SK-N-SH treated with all-trans-retinoic acid at 6 μM for 48 hours (cell line): ENCODE measurements at regions not wholly inside any gene's neighbourhood (a gene's known extent, or its start where the extent isn't known, plus 50 kb on each side); places are given as distances from the start of the nearest gene placed in this dataset.

Source experiments
- ATAC-seq: fragments of 200-7000 bp; cut with Tn5 transposase; 3 replicates; pipeline ENCODE4 v1.9.1; 2020; ENCODE audit warnings: mild to moderate bottlenecking, moderate library complexity
- BACH2 ChIP-seq: fragments of 250-450 bp; sonication (Bioruptor Pico); IDR thresholded peaks from 2 replicates; pipeline ENCODE4 v1.9.0; 2021; ENCODE audit warnings: mild to moderate bottlenecking, borderline replicate concordance
- CSDC2 ChIP-seq: fragments of 250-450 bp; sonication (Bioruptor Pico); IDR thresholded peaks from 2 replicates; pipeline ENCODE4 v1.5.0; 2020; ENCODE audit warnings: mild to moderate bottlenecking, moderate library complexity
- ESRRG ChIP-seq: fragments of 250-450 bp; sonication (Bioruptor Pico); IDR thresholded peaks from 2 replicates; pipeline ENCODE4 v1.6.1; 2021; ENCODE audit warnings: mild to moderate bottlenecking
- GLIS3 ChIP-seq: fragments of 250-450 bp; sonication (Bioruptor Pico); IDR thresholded peaks from 2 replicates; pipeline ENCODE4 v1.5.0; 2020; ENCODE audit warnings: mild to moderate bottlenecking, moderate library complexity
- ISL1 ChIP-seq: fragments of 250-450 bp; sonication (Bioruptor Pico); IDR thresholded peaks from 2 replicates; pipeline ENCODE4 v2.1.2; 2022; ENCODE audit warnings: mild to moderate bottlenecking, moderate library complexity
- PPARA ChIP-seq: fragments of 250-450 bp; sonication (Bioruptor Pico); IDR thresholded peaks from 2 replicates; pipeline ENCODE4 v1.5.0; 2020; ENCODE audit warnings: mild to moderate bottlenecking, borderline replicate concordance
- RARB ChIP-seq: fragments of 250-450 bp; sonication (Bioruptor Pico); IDR thresholded peaks from 2 replicates; pipeline ENCODE4 v1.8.0; 2021; ENCODE audit warnings: mild to moderate bottlenecking, moderate library complexity
- SNAI2 ChIP-seq: fragments of 250-450 bp; sonication (Bioruptor Pico); IDR thresholded peaks from 2 replicates; pipeline ENCODE4 v1.5.0; 2020; ENCODE audit warnings: mild to moderate bottlenecking, moderate library complexity
- TOX ChIP-seq: fragments of 250-450 bp; sonication (Bioruptor Pico); IDR thresholded peaks from 2 replicates; pipeline ENCODE4 v1.8.0; 2021; ENCODE audit warnings: mild to moderate bottlenecking, moderate library complexity, borderline replicate concordance
- ZFP3 ChIP-seq: fragments of 250-450 bp; sonication (Bioruptor Pico); IDR thresholded peaks from 2 replicates; pipeline ENCODE4 v1.5.0; 2020; ENCODE audit warnings: mild to moderate bottlenecking, moderate library complexity
- ZFP30 ChIP-seq: fragments of 450-650 bp; formaldehyde crosslinking; IDR thresholded peaks from 2 replicates; pipeline ENCODE4 v1.5.0; 2022; ENCODE audit warnings: mild to moderate bottlenecking, moderate library complexity
- ZNF565 ChIP-seq: fragments of 450-650 bp; formaldehyde crosslinking; conservative IDR thresholded peaks from 2 replicates; pipeline ENCODE4 v1.5.0; 2020; ENCODE audit warnings: low read depth, mild to moderate bottlenecking, moderate library complexity
- ZNF70 ChIP-seq: fragments of 450-650 bp; formaldehyde crosslinking; IDR thresholded peaks from 2 replicates; pipeline ENCODE4 v1.5.0; 2020; ENCODE audit warnings: mild to moderate bottlenecking, moderate library complexity
- ZNF8 ChIP-seq: fragments of 450-650 bp; formaldehyde crosslinking; IDR thresholded peaks from 2 replicates; pipeline ENCODE4 v1.5.0; 2020; ENCODE audit warnings: mild to moderate bottlenecking, moderate library complexity
- TF ChIP-seq, protein P1 (sequence below): fragments of 250-450 bp; sonication (Bioruptor Pico); IDR thresholded peaks from 2 replicates; pipeline ENCODE4 v1.8.0; 2020; ENCODE audit warnings: mild to moderate bottlenecking, moderate library complexity, borderline replicate concordance
- TF ChIP-seq, protein P2 (sequence below): fragments of 250-450 bp; sonication (Bioruptor Pico); IDR thresholded peaks from 2 replicates; pipeline ENCODE4 v1.8.0; 2021; ENCODE audit warnings: low read depth, mild to moderate bottlenecking, moderate library complexity, borderline replicate concordance
- TF ChIP-seq, protein P3 (sequence below): fragments of 250-450 bp; sonication (Bioruptor Pico); IDR thresholded peaks from 2 replicates; pipeline ENCODE4 v1.5.1; 2020; ENCODE audit warnings: low read depth, mild to moderate bottlenecking, moderate library complexity
- TF ChIP-seq, protein P4 (sequence below): fragments of 250-450 bp; sonication (Bioruptor Pico); IDR thresholded peaks from 2 replicates; pipeline ENCODE4 v1.5.1; 2021; ENCODE audit warnings: mild to moderate bottlenecking, moderate library complexity

DNA sequence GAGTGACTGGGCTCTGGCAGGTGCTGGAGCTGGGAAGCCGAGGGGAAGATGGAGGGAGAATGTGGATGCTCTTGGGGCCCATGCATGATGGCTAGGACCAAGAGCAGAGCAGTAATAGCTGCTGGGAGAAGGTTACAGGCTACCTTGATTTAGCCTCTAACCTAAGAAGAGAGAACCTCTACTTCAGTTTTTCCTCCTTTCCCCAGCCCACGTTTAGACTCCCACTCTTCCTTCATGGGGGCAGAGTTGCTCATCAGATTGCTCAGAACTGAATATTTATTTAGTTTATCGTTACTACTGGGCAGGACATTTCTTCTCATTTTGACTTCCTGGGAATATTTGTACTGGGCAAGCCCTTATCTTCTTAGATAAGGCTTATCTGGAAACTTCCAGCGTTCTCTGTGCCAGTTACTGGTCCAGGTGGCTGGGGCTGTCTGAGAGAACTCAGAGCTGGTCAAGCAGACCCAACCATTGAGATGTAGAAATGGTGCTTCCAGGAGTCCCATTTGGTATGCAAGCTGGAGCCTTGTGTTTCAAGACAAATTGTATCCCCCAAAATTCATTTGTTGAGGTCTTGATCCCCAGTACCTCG, 442.9 kb upstream of the BOD1L1 start:
- no peak for ATAC-seq
- TF ChIP-seq, protein P1, sequence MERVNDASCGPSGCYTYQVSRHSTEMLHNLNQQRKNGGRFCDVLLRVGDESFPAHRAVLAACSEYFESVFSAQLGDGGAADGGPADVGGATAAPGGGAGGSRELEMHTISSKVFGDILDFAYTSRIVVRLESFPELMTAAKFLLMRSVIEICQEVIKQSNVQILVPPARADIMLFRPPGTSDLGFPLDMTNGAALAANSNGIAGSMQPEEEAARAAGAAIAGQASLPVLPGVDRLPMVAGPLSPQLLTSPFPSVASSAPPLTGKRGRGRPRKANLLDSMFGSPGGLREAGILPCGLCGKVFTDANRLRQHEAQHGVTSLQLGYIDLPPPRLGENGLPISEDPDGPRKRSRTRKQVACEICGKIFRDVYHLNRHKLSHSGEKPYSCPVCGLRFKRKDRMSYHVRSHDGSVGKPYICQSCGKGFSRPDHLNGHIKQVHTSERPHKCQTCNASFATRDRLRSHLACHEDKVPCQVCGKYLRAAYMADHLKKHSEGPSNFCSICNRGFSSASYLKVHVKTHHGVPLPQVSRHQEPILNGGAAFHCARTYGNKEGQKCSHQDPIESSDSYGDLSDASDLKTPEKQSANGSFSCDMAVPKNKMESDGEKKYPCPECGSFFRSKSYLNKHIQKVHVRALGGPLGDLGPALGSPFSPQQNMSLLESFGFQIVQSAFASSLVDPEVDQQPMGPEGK (CRISPR knock-in tag): no peak
- TF ChIP-seq, protein P2, sequence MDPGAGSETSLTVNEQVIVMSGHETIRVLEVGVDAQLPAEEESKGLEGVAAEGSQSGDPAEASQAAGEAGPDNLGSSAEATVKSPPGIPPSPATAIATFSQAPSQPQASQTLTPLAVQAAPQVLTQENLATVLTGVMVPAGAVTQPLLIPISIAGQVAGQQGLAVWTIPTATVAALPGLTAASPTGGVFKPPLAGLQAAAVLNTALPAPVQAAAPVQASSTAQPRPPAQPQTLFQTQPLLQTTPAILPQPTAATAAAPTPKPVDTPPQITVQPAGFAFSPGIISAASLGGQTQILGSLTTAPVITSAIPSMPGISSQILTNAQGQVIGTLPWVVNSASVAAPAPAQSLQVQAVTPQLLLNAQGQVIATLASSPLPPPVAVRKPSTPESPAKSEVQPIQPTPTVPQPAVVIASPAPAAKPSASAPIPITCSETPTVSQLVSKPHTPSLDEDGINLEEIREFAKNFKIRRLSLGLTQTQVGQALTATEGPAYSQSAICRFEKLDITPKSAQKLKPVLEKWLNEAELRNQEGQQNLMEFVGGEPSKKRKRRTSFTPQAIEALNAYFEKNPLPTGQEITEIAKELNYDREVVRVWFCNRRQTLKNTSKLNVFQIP (CRISPR knock-in tag): no peak
- TF ChIP-seq ZFP3 (no peak), SNAI2 (CRISPR knock-in tag) (no peak), ZFP30 (no peak), ISL1 (no peak), CSDC2 (CRISPR knock-in tag) (no peak), ESRRG (CRISPR knock-in tag) (no peak), ZNF565 (CRISPR knock-in tag) (no peak), PPARA (CRISPR knock-in tag) (no peak), ZNF70 (CRISPR knock-in tag) (no peak), BACH2 (CRISPR knock-in tag) (no peak), TOX (CRISPR knock-in tag) (no peak), ZNF8 (CRISPR knock-in tag) (no peak)
- TF ChIP-seq, protein P3, sequence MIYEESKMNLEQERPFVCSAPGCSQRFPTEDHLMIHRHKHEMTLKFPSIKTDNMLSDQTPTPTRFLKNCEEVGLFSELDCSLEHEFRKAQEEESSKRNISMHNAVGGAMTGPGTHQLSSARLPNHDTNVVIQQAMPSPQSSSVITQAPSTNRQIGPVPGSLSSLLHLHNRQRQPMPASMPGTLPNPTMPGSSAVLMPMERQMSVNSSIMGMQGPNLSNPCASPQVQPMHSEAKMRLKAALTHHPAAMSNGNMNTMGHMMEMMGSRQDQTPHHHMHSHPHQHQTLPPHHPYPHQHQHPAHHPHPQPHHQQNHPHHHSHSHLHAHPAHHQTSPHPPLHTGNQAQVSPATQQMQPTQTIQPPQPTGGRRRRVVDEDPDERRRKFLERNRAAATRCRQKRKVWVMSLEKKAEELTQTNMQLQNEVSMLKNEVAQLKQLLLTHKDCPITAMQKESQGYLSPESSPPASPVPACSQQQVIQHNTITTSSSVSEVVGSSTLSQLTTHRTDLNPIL (CRISPR knock-in tag): no peak
- TF ChIP-seq, protein P4, sequence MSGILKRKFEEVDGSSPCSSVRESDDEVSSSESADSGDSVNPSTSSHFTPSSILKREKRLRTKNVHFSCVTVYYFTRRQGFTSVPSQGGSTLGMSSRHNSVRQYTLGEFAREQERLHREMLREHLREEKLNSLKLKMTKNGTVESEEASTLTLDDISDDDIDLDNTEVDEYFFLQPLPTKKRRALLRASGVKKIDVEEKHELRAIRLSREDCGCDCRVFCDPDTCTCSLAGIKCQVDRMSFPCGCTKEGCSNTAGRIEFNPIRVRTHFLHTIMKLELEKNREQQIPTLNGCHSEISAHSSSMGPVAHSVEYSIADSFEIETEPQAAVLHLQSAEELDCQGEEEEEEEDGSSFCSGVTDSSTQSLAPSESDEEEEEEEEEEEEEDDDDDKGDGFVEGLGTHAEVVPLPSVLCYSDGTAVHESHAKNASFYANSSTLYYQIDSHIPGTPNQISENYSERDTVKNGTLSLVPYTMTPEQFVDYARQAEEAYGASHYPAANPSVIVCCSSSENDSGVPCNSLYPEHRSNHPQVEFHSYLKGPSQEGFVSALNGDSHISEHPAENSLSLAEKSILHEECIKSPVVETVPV: no peak

DNA sequence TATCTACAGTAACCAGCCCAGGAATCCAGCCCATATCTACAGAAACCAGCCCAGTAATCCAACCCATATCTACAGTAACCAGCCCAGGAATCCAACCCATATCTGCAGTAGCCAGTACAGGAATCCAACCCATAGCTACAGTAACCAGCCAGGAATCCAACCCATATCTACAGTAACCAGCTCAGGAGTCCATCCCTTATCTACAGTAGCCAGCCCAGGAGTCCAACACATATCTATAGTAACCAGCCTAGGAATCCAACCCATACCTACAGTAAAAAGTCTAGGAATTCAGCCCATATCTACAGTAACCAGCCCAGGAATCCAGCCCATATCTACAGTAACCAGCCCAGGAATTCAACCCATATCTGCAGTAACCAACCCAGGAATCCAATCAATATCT, 445.0 kb upstream of the BOD1L1 start:
- no peak for ATAC-seq
- TF ChIP-seq ZFP30: no peak
- TF ChIP-seq, protein P3 (CRISPR knock-in tag): no peak
- TF ChIP-seq, protein P4: no peak
- no peak for TF ChIP-seq CSDC2 (CRISPR knock-in tag)
- TF ChIP-seq PPARA (CRISPR knock-in tag): no peak
- TF ChIP-seq ZNF565 (CRISPR knock-in tag): no peak
- no peak for TF ChIP-seq RARB (CRISPR knock-in tag)
- TF ChIP-seq GLIS3: no peak

DNA sequence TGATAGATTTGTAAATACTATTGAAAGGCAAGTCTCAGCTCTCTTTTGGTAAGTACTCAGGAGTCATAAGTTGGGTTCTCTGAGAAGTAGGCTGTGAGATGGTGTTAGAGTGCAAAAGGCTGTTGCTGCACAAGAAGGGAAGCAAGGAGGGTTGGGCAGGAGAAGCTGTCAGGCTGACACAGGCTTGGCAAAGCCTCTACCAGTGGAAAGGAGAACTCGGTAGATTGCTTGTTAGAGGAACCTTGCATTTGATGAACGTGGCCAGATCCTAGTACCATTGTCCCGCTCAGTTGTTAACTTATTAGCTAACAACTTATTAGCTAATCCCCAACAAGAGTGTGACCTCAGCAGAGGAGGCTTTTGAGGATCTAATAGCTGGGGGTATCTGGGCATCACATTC, 449.3 kb upstream of the BOD1L1 start:
- no peak for ATAC-seq
- TF ChIP-seq RARB (CRISPR knock-in tag) (no peak), ESRRG (CRISPR knock-in tag) (no peak)
- TF ChIP-seq, protein P2 (CRISPR knock-in tag): no peak
